Left ventricle myocardium inferior (tissue), 1 donor: ENCODE measurements at regions not wholly inside any gene's neighbourhood (a gene's known extent, or its start where the extent isn't known, plus 50 kb on each side); places are given as distances from the start of the nearest gene placed in this dataset.

Experiments used
- DNase-seq: peaks from one replicate; pipeline ENCODE4 v3.0.0-alpha.2; 2020
- H3K27ac ChIP-seq: fragments of 200-600 bp; replicated peaks from 2 replicates; pipeline ENCODE4 v1.8.0; 2021
- H3K27me3 ChIP-seq: fragments of 200-600 bp; 2 replicates; pipeline ENCODE4 v1.8.0; 2021; ENCODE audit warnings: low read depth
- H3K36me3 ChIP-seq: fragments of 200-600 bp; 2 replicates; pipeline ENCODE4 v1.8.0; 2021
- H3K4me1 ChIP-seq: fragments of 200-600 bp; 2 replicates; pipeline ENCODE4 v1.8.0; 2021
- H3K4me3 ChIP-seq: fragments of 200-600 bp; 2 replicates; pipeline ENCODE4 v1.8.0; 2021; ENCODE audit warnings: mild to moderate bottlenecking, moderate library complexity
- H3K9me3 ChIP-seq: fragments of 200-600 bp; replicated peaks from 2 replicates; pipeline ENCODE4 v1.8.0; 2021
- intact Hi-C: fragments of 100-400 bp; cut with micrococcal nuclease; formaldehyde crosslinking; loops from one replicate; pipeline ENCODE4 v1.11.0; 2022
- TF ChIP-seq, protein P1 (sequence below): fragments of 200-600 bp; IDR thresholded peaks from 2 replicates; pipeline ENCODE4 v1.8.0; 2021; ENCODE audit warnings: antibody characterized with exemption, mild to moderate bottlenecking, borderline replicate concordance
- donor health status: DM: no; HTN: yes; CAD: no; lungs with severe emphysema.

DNA sequence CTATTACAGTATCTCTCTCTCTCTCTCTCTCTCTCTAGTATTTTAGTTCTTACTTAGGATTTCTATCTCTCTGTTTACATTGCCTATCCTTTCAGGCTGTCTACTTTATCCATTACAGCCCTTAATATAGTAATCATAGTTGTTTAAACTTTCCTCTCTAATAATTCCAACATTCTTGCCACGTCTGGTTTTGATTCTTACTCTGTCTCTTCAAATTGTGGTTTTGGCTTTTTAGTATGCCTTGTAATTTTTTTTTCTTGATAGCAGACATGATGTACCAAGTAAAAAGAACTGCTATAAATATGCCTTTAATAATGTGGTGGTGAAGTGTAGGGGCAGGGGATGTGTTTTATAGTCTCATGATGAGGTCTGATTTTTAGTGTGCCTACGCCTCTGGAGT lies 1809.5 kb upstream of the CELF4 start:
- no peaks in the 10 kb centered on the region for H3K27me3 ChIP-seq
- peaks cover 34% of the 10 kb centered on the region for H3K9me3 ChIP-seq
- no peak overlapping the region for H3K4me3 ChIP-seq
- H3K4me1 ChIP-seq, result no peaks in the 10 kb centered on the region
- H3K27ac ChIP-seq, result no peak overlapping the region
- DNase-seq, result no peak
- TF ChIP-seq, protein P1, sequence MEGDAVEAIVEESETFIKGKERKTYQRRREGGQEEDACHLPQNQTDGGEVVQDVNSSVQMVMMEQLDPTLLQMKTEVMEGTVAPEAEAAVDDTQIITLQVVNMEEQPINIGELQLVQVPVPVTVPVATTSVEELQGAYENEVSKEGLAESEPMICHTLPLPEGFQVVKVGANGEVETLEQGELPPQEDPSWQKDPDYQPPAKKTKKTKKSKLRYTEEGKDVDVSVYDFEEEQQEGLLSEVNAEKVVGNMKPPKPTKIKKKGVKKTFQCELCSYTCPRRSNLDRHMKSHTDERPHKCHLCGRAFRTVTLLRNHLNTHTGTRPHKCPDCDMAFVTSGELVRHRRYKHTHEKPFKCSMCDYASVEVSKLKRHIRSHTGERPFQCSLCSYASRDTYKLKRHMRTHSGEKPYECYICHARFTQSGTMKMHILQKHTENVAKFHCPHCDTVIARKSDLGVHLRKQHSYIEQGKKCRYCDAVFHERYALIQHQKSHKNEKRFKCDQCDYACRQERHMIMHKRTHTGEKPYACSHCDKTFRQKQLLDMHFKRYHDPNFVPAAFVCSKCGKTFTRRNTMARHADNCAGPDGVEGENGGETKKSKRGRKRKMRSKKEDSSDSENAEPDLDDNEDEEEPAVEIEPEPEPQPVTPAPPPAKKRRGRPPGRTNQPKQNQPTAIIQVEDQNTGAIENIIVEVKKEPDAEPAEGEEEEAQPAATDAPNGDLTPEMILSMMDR, result no peak
- H3K36me3 ChIP-seq, result no peaks in the 10 kb centered on the region
- intact Hi-C loops, result no loop called here

DNA sequence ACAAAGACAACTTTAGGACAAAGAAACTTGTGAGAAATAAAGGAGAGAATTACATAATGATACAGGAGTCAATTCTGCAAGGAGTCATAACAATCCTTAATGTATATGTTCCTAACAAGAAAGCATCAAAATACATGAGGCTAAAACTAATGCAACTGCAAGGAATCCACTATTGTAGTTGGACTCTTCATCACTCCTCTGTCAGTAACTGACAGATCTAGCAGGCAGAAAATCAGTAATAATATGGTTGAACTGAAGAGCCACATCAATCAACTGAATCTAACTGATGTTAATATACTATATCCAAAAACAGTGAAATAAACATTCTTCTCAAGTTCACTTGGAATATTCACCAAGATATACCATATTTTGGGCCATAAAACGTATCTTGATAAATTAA lies 1806.4 kb upstream of the CELF4 start:
- DNase-seq, result no peak
- Histone ChIP-seq H3K4me3 (no peak overlapping the region), H3K9me3 (peaks cover 34% of the 10 kb centered on the region), H3K4me1 (no peaks in the 10 kb centered on the region), H3K36me3 (no peaks in the 10 kb centered on the region), H3K27ac (no peak overlapping the region), H3K27me3 (no peaks in the 10 kb centered on the region)
- TF ChIP-seq, protein P1, result no peak
- intact Hi-C loops, result no loop called here

DNA sequence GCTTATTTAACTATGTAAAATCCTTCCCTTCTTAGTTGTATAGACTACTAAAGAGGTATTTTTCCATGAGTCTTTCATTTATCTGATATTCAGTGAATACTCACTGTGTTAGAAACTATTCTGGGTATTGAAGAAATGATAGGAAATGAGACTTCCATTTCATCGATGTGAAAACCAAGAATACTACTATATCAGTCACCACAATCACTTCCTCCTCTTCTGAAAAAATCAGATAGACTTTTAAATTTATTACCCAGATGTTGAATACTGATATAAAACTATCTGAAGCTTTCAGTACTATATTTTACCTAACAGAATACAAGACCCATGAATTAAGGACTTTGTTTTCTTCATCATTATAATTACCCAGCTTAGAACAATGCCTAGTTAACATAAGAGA lies 1801.1 kb upstream of the CELF4 start:
- H3K9me3 ChIP-seq, result peaks cover 11% of the 10 kb centered on the region
- H3K4me1 ChIP-seq, result no peaks in the 10 kb centered on the region
- no peak overlapping the region for H3K4me3 ChIP-seq
- DNase-seq, result no peak
- H3K27ac ChIP-seq, result no peak overlapping the region
- no peaks in the 10 kb centered on the region for H3K36me3 ChIP-seq
- H3K27me3 ChIP-seq, result no peaks in the 10 kb centered on the region
- TF ChIP-seq, protein P1, result no peak
- intact Hi-C loops, result no loop called here

DNA sequence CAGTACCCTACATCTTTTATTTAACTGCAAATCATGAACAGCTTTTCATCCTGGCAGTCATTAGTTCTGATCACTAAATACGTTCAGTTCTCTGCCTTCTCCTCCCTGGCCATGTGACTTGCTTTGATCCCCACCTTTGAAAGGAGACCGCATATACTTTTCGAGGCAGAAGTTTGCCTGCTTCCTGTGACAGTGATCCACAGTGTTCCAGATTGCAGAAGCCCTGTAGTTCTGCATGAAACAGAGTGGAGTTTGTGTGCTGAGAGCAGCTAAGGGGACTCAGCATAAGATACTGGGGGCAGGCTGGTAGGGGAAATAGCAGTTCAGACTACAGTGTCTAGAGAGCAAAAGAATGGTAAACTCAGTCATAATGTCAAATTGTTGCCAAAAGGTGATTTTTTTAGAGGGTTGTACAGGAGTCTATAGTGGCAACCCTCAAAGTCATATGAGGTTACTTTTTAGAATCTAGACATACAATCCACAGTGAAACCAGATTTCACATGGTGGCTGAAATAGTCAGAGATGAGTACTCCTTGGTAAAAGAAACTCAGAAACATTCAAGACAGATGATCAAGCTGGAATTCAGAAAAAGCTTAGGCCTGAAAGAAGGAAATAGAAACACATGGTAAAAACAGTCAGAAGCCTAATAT lies 1800.4 kb upstream of the CELF4 start:
- TF ChIP-seq, protein P1, result no peak
- intact Hi-C loops, result no loop called here
- Histone ChIP-seq H3K9me3 (peaks cover 5% of the 10 kb centered on the region), H3K36me3 (no peaks in the 10 kb centered on the region), H3K27me3 (no peaks in the 10 kb centered on the region), H3K27ac (no peak overlapping the region), H3K4me1 (no peaks in the 10 kb centered on the region), H3K4me3 (no peak overlapping the region)
- no peak for DNase-seq

DNA sequence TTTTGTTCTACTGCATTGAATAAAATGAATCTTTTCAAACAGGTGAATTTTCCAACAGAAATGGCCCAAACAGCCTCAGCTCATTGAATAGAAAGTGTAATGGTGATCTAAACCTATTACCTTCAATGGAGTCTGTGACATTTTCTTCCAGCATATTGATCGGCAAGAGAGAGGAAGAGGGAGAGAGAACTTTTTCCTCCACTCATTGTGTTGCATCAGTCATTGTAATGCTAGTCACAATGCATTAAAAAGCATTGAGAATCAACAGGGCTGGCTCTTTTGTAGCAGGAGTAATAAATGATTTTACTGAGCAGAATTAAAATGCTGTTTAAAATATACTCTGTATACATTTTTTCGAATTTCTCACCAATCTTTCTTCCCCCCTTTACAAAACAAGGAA lies 1794.5 kb upstream of the CELF4 start:
- no peak for DNase-seq
- Histone ChIP-seq H3K27me3 (no peaks in the 10 kb centered on the region), H3K4me3 (no peak overlapping the region), H3K4me1 (no peaks in the 10 kb centered on the region), H3K27ac (no peak overlapping the region), H3K9me3 (no peaks in the 10 kb centered on the region), H3K36me3 (no peaks in the 10 kb centered on the region)
- intact Hi-C loops, result no loop called here
- TF ChIP-seq, protein P1, result no peak
